ENCODE measurements at regions not wholly inside any gene's neighbourhood (a gene's known extent, or its start where the extent isn't known, plus 50 kb on each side); places are given as distances from the start of the nearest gene placed in this dataset.
A peak's percentile ranks its signal among the peaks of the same experiment; 100 is the strongest.

DNA sequence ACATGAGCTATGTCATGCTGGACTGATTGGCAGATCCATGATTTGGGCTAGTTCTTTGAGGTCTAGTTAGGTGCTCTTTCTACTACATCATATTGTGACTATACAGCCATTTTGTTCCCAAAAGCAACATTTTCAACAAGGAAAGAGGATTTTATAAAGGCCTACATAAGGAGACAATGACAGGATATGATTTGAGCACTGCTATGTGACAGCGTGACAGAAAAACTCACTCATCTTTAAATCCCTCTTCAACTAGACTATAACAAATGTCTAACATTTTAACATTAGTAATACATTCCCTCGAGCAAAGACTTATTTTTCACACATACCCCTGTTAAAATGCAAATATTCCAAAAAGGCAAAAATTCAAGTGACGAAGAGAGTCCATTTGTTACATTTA, 209.6 kb upstream of the CHST9 start:
- TF ChIP-seq, protein P1, sequence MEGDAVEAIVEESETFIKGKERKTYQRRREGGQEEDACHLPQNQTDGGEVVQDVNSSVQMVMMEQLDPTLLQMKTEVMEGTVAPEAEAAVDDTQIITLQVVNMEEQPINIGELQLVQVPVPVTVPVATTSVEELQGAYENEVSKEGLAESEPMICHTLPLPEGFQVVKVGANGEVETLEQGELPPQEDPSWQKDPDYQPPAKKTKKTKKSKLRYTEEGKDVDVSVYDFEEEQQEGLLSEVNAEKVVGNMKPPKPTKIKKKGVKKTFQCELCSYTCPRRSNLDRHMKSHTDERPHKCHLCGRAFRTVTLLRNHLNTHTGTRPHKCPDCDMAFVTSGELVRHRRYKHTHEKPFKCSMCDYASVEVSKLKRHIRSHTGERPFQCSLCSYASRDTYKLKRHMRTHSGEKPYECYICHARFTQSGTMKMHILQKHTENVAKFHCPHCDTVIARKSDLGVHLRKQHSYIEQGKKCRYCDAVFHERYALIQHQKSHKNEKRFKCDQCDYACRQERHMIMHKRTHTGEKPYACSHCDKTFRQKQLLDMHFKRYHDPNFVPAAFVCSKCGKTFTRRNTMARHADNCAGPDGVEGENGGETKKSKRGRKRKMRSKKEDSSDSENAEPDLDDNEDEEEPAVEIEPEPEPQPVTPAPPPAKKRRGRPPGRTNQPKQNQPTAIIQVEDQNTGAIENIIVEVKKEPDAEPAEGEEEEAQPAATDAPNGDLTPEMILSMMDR (IDR thresholded peaks at IDR 0.05): no peak
- Histone ChIP-seq H3K36me3 (ENCODE audit: insufficient read depth in 1 of 2, low read depth in 1 of 2) (no peaks in the 10 kb centered on the region), H3K4me3 (no peak overlapping the region), H3K4me1 (no peaks in the 10 kb centered on the region), H3K27me3 (ENCODE audit: insufficient read depth in 3 of 3, low read length in 2 of 3) (no peaks in the 10 kb centered on the region), H3K27ac (no peak overlapping the region), H3K9me3 (no peaks in the 10 kb centered on the region)
- DNase-seq (no peak), ATAC-seq (no peak)
- intact Hi-C loops (cut with DNase I): no loop called here
- WGBS, 3 donors: 73 to 77% (median 76%) methylated on average over 3 of the region's 3 CpGs

DNA sequence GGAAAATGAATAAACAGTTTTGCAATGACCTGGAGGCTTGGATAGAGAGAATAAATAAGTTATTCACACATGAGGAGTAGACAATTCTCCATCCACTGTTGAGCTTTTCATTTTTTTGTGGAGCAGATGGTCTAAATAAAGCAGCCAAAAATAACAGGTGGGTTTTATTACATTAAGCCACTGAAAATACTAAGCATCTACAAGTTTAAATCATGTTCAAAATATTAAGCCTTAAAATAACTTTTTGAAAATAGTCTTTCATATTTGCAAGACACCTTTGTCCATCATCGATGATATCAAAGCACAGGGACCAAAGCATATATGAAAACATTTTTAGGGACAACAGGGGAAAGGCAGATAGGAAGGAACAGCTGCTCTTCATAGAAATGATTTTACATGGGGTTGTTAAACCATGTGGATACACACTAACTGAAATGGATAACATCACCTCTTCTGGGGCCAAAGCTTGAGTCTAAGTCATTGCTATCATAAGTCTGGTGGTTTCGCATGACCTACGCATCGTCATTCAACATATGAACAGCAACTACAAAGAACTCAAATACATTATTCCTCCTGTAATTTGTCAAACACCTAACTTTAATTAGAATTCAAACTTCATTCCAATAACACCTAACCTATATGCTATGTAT, 197.6 kb upstream of the CHST9 start:
- no peak overlapping the region for H3K4me3 ChIP-seq
- H3K27ac ChIP-seq: no peak overlapping the region
- no peaks in the 10 kb centered on the region for H3K27me3 ChIP-seq (ENCODE audit: insufficient read depth in 3 of 3, low read length in 2 of 3)
- ATAC-seq (no peak), DNase-seq (no peak)
- peaks cover 10% of the 10 kb centered on the region for H3K4me1 ChIP-seq
- 41 to 59% (median 44%) methylated on average over 4 of the region's 4 CpGs for WGBS, 3 donors
- no peaks in the 10 kb centered on the region for H3K9me3 ChIP-seq
- H3K36me3 ChIP-seq (ENCODE audit: insufficient read depth in 1 of 2, low read depth in 1 of 2): no peaks in the 10 kb centered on the region
- intact Hi-C loops (cut with DNase I): no loop called here
- TF ChIP-seq, protein P1 (IDR thresholded peaks at IDR 0.05): no peak

DNA sequence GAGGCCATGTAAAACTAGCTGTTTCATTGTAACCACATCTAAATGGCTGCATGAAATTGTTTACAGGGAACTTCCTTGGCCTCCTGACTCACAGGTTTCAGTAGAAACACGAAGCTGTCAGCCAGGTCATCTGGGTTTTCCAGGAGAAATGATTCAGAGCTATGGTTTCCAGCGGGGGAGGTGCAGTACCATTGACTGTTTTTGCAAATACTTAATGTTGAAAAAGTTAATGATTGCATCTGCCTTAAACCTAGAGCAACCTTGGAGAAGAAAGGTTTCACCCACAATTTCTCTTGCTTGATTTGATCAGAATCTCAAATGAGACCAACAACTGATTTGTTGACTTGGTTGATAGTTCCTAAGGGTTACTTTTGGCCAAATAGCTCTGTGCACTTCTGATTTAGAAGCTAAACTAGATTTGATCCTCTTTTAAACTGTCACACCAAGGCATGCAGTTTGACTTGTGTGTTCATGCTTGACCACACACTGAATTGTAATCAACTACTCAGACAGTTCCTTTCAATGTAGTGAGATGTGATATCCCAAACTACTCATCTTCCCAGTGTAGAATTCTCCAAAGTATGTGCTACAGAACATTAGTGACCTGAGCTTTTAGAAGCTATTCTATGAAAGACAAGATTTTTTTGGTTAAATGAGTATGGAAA, 193.5 kb upstream of the CHST9 start:
- DNase-seq (no peak), ATAC-seq (peak; percentile 71 to 92 (median 82))
- Histone ChIP-seq H3K4me1 (peaks cover 5% of the 10 kb centered on the region), H3K27ac (peak overlapping the region; percentile 43), H3K4me3 (no peak overlapping the region), H3K9me3 (no peaks in the 10 kb centered on the region), H3K36me3 (ENCODE audit: insufficient read depth in 1 of 2, low read depth in 1 of 2) (no peaks in the 10 kb centered on the region), H3K27me3 (ENCODE audit: insufficient read depth in 3 of 3, low read length in 2 of 3) (no peaks in the 10 kb centered on the region)
- TF ChIP-seq, protein P1 (IDR thresholded peaks at IDR 0.05): no peak
- 26 to 51% (median 29%) methylated on average over 2 of the region's 2 CpGs for WGBS, 3 donors
- intact Hi-C loops (cut with DNase I): loop anchor here in 1 of 2 donors (5.0 kb wide), 1 partner anchor 34 kb away; no protein-coding TSS in a partner anchor

DNA sequence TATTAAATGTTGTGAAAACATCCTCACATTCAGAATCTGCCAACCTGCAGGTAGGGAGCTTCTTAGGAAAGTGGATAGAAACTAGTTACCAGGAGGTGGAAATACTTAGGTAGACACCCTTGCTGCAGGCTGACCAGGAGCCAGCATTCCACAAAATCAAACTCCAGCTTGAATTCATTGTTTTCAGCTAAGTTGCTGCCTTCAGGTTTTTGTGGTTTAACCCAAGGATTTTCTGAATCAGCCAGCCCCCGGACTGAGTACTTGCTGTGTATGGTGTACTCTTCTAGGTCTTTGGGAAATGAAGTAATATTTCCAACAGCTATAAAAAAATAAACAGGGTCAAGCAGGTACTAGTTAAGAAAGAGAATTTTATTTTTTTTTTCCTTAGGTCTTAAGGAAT, 192.1 kb upstream of the CHST9 start:
- H3K4me3 ChIP-seq: no peak overlapping the region
- WGBS, 3 donors: 81 to 87% (median 84%) methylated on average over 1 of the region's 1 CpG
- intact Hi-C loops (cut with DNase I): loop anchor here in 1 of 2 donors (5.0 kb wide), 1 partner anchor 35 kb away; no protein-coding TSS in a partner anchor
- no peaks in the 10 kb centered on the region for H3K36me3 ChIP-seq (ENCODE audit: insufficient read depth in 1 of 2, low read depth in 1 of 2)
- no peak overlapping the region for H3K27ac ChIP-seq
- TF ChIP-seq, protein P1 (IDR thresholded peaks at IDR 0.05): no peak
- ATAC-seq (no peak), DNase-seq (no peak)
- H3K9me3 ChIP-seq: no peaks in the 10 kb centered on the region
- H3K27me3 ChIP-seq (ENCODE audit: insufficient read depth in 3 of 3, low read length in 2 of 3): no peaks in the 10 kb centered on the region
- H3K4me1 ChIP-seq: peaks cover 5% of the 10 kb centered on the region

Data from psoas muscle (tissue), 7 donors.